Spinal cord (tissue), 9 donors: ENCODE measurements at regions not wholly inside any gene's neighbourhood (a gene's known extent, or its start where the extent isn't known, plus 50 kb on each side); places are given as distances from the start of the nearest gene placed in this dataset.
A peak's percentile ranks its signal among the peaks of the same experiment; 100 is the strongest.
"Not testable (repeated sequence)": the region's sequence is repeated elsewhere in the genome, so short reads cannot be mapped to it uniquely, and the experiment has no call there.

ENCODE experiments used
- DNase-seq, 6 donors: peaks; one replicate each; pipeline versions ENCODE4 v3.0.0 to v3.0.0-alpha.2; 2013 to 2015; ENCODE audit warnings: low spot score in 6 of 6, low read depth in 4 of 6
- H3K27ac ChIP-seq: one replicate; pipeline ENCODE4 v1.5.1; 2013; ENCODE audit warnings: low read depth, low read length, control low read depth
- H3K27me3 ChIP-seq: one replicate; pipeline ENCODE4 v1.6.1; 2013; ENCODE audit warnings: low read length; ENCODE audit not compliant: control insufficient read depth, insufficient read depth
- H3K36me3 ChIP-seq: one replicate; pipeline ENCODE4 v1.6.1; 2013; ENCODE audit warnings: low read length; ENCODE audit not compliant: control insufficient read depth, insufficient read depth
- H3K4me1 ChIP-seq: one replicate; pipeline ENCODE4 v1.6.1; 2013; ENCODE audit warnings: low read length; ENCODE audit not compliant: control insufficient read depth, insufficient read depth
- H3K4me3 ChIP-seq: one replicate; pipeline ENCODE4 v1.5.1; 2013; ENCODE audit warnings: low read depth, low read length, control low read depth
- H3K9me3 ChIP-seq: one replicate; pipeline ENCODE4 v1.6.1; 2013; ENCODE audit warnings: low read length; ENCODE audit not compliant: control insufficient read depth, insufficient read depth
- WGBS: methylation state at CpG from one replicate; pipeline ENCODE4 v1.1.5; 2013; ENCODE audit warnings: missing lambda C conversion rate; ENCODE audit not compliant: insufficient coverage; 5-methylcytosine and 5-hydroxymethylcytosine counted together
- donor health status: healthy.

- WGBS, result no CpG with 5 or more reads among the region's 2 CpGs
- peak in 1 of 6 donors; percentile 18 for DNase-seq
- Histone ChIP-seq H3K27ac (peak overlapping the region; percentile 35), H3K4me1 (no peaks in the 10 kb centered on the region), H3K27me3 (no peaks in the 10 kb centered on the region), H3K36me3 (no peaks in the 10 kb centered on the region), H3K4me3 (no peak overlapping the region), H3K9me3 (no peaks in the 10 kb centered on the region)
These were observed 79.2 kb upstream of the ABCA1 start for GRCh38 chr9:105007143-105007542.

GRCh38 chr9:105010089-105010488 lies 82.1 kb upstream of the ABCA1 start:
- WGBS, result 40% methylated on average over 1 of the region's 3 CpGs
- not testable (repeated sequence) for H3K4me1 ChIP-seq, H3K36me3 ChIP-seq, H3K4me3 ChIP-seq, H3K27ac ChIP-seq, H3K9me3 ChIP-seq, H3K27me3 ChIP-seq, DNase-seq

GRCh38 chr9:105021917-105022316 lies 94.0 kb upstream of the ABCA1 start:
- Histone ChIP-seq H3K4me1 (no peaks in the 10 kb centered on the region), H3K9me3 (no peaks in the 10 kb centered on the region), H3K27ac (no peak overlapping the region), H3K4me3 (no peak overlapping the region), H3K36me3 (no peaks in the 10 kb centered on the region), H3K27me3 (no peaks in the 10 kb centered on the region)
- 100% methylated on average over 2 of the region's 3 CpGs for WGBS
- DNase-seq, result no peak

- 98% methylated on average over 4 of the region's 5 CpGs for WGBS
- H3K36me3 ChIP-seq, H3K9me3 ChIP-seq, H3K4me1 ChIP-seq, H3K27me3 ChIP-seq, DNase-seq, H3K4me3 ChIP-seq, H3K27ac ChIP-seq: not testable (repeated sequence)
These were observed 94.6 kb upstream of the ABCA1 start for GRCh38 chr9:105022545-105022944.

- no peak overlapping the region for H3K4me3 ChIP-seq
- H3K27me3 ChIP-seq, result no peaks in the 10 kb centered on the region
- H3K27ac ChIP-seq, result no peak overlapping the region
- WGBS, result 88% methylated on average over 1 of the region's 1 CpG
- no peaks in the 10 kb centered on the region for H3K4me1 ChIP-seq
- H3K36me3 ChIP-seq, result no peaks in the 10 kb centered on the region
- no peak for DNase-seq
- no peaks in the 10 kb centered on the region for H3K9me3 ChIP-seq
These were observed 95.8 kb upstream of the ABCA1 start for GRCh38 chr9:105023788-105024187.

- 58% methylated on average over 6 of the region's 7 CpGs for WGBS
- no peaks in the 10 kb centered on the region for H3K4me1 ChIP-seq
- no peak for DNase-seq
These were observed 96.6 kb upstream of the ABCA1 start for GRCh38 chr9:105024529-105024928.

GRCh38 chr9:105026451-105026850 lies 98.5 kb upstream of the ABCA1 start:
- no peaks in the 10 kb centered on the region for H3K9me3 ChIP-seq
- no peaks in the 10 kb centered on the region for H3K36me3 ChIP-seq
- H3K4me3 ChIP-seq, result no peak overlapping the region
- DNase-seq, result no peak
- WGBS, result no CpG with 5 or more reads among the region's 1 CpG
- H3K4me1 ChIP-seq, result no peaks in the 10 kb centered on the region
- no peaks in the 10 kb centered on the region for H3K27me3 ChIP-seq
- no peak overlapping the region for H3K27ac ChIP-seq

More at GRCh38 chr9:105024529-105024928, 96.6 kb upstream of the ABCA1 start:
- Histone ChIP-seq H3K4me3 (no peak overlapping the region), H3K36me3 (no peaks in the 10 kb centered on the region), H3K9me3 (no peaks in the 10 kb centered on the region), H3K27me3 (no peaks in the 10 kb centered on the region), H3K27ac (no peak overlapping the region)

- Histone ChIP-seq H3K27ac (no peak overlapping the region), H3K4me1 (no peaks in the 10 kb centered on the region), H3K4me3 (no peak overlapping the region), H3K36me3 (no peaks in the 10 kb centered on the region), H3K9me3 (no peaks in the 10 kb centered on the region), H3K27me3 (no peaks in the 10 kb centered on the region)
- DNase-seq, result no peak
- WGBS, result 93% methylated on average over 2 of the region's 2 CpGs
These were observed 99.1 kb upstream of the ABCA1 start for GRCh38 chr9:105027084-105027483.

GRCh38 chr9:105030285-105030684 lies 102.3 kb upstream of the ABCA1 start:
- no peaks in the 10 kb centered on the region for H3K9me3 ChIP-seq
- H3K4me3 ChIP-seq, result no peak overlapping the region
- no peak for DNase-seq
- 83% methylated on average over 1 of the region's 3 CpGs for WGBS
- no peaks in the 10 kb centered on the region for H3K27me3 ChIP-seq
- no peak overlapping the region for H3K27ac ChIP-seq
- H3K36me3 ChIP-seq, result no peaks in the 10 kb centered on the region
- H3K4me1 ChIP-seq, result no peaks in the 10 kb centered on the region

- H3K27ac ChIP-seq, result no peak overlapping the region
- no peaks in the 10 kb centered on the region for H3K4me1 ChIP-seq
- H3K27me3 ChIP-seq, result no peaks in the 10 kb centered on the region
- peaks cover 2% of the 10 kb centered on the region for H3K9me3 ChIP-seq
- H3K4me3 ChIP-seq, result no peak overlapping the region
- WGBS, result no CpG with 5 or more reads among the region's 1 CpG
- DNase-seq, result no peak
- no peaks in the 10 kb centered on the region for H3K36me3 ChIP-seq
These were observed 109.2 kb upstream of the ABCA1 start for GRCh38 chr9:105037139-105037538.
